ENCODE measurements at regions not wholly inside any gene's neighbourhood (a gene's known extent, or its start where the extent isn't known, plus 50 kb on each side); places are given as distances from the start of the nearest gene placed in this dataset.

- TF ChIP-seq POLR2AphosphoS5 (IDR thresholded peaks at IDR 0.05; ENCODE audit: low read depth, low read length) (no peak), SIN3A (IDR thresholded peaks at IDR 0.05; ENCODE audit: borderline replicate concordance, insufficient read depth, low read depth, low read length) (no peak)
Measured at GRCh38 chr20:7829031-7829430, 111.2 kb downstream of the HAO1 start.

Data from Panc1 (cell line).